Activated CD8-positive, alpha-beta memory T cell treated with anti-CD3 and anti-CD28 coated beads, Interleukin-2, amount 50 U/mL, for 1 hour (primary cell): ENCODE measurements at regions not wholly inside any gene's neighbourhood (a gene's known extent, or its start where the extent isn't known, plus 50 kb on each side); places are given as distances from the start of the nearest gene placed in this dataset.
"Not testable (repeated sequence)": the region's sequence is repeated elsewhere in the genome, so short reads cannot be mapped to it uniquely, and the experiment has no call there.

Source experiments
- DNase-seq: peaks from one replicate; pipeline ENCODE4 v3.0.0-alpha.2; 2020; ENCODE audit errors: extremely low read depth

DNA sequence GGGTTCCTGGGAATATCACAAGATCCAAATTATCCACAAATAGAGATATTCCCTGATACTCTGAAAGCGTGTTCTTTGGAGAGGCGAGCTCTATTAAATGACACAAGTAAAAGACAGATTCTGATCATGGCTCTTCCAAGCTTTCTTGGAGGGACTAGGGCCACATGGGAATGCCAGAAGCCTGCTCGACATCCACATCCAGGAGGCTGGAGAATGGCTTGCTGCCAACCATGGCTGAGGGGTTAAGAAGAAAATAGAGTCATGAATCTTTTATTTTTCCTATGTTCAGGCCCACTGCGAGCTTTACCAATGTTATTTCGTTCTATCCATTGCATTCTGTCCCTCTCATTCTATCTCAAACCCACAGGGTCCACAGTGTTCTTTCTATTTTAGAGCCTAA, 1018.0 kb upstream of the CELF2 start:
- no peak for DNase-seq

DNA sequence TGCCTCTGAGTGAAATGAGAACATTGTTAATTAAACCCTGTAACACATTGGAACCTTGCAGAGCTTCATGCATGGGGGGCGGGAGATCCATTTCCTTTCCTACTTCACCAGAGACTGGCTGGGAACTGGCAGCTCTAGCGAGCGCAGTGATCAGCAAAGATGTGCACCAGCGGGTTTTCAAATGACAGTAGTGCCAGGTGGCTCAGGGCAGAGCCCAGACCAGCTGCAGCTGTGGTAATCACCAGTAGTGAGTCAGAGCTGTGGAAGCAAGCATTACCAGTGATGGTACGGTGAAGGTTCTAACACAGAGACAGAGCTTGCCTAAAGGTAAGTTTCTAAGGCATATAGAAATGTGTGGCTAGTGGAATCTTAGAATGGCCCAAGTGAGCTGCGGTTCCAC, 1009.7 kb upstream of the CELF2 start:
- DNase-seq = no peak

GRCh38 chr10:10010397-10010796, 1007.3 kb upstream of the CELF2 start:
- no peak for DNase-seq

DNA sequence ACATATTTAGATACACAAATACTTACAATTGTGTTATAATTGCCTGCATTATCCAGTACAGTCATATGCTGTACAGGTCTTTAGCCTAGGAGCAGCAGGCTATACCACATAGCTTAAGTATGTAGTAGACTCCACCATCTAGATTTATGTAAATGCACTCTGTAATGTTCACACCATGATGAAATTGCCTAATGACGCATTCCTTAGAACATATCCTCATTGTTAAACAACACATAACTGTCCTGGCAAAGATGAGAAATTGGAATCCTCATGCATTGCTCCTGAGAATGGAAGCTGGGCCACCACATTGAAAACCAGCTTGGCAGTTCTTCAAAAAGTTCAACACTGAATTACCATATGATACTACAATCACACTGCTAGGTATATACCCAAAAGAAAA, 1002.8 kb upstream of the CELF2 start:
- no peak for DNase-seq

DNA sequence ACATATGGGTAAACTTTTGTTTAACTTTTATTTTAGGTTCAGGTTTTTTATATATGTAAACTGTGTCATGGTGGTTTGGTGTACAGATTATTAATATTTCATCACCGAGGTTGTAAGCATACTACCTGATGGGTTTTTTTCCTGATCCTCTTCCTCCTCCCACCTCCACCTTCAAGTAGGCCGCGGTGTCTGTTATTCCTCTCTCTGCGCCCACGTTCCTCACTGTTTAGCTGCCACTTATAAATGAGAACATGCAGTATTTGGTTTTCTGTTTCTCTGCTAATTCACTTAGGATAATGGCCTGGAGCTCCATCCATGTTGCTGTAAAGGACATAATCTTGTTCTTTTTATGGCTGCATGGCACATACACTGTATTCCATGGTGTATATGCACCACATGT, 1000.0 kb upstream of the CELF2 start:
- no peak for DNase-seq

- DNase-seq = no peak
Measured at GRCh38 chr10:10020945-10021344, 996.7 kb upstream of the CELF2 start.

- no peak for DNase-seq
Measured at GRCh38 chr10:10032991-10033390, 984.7 kb upstream of the CELF2 start.

- DNase-seq = no peak
Measured at GRCh38 chr10:10038348-10038747, 979.3 kb upstream of the CELF2 start.

- DNase-seq = no peak
Measured at GRCh38 chr10:10039595-10039994, 978.1 kb upstream of the CELF2 start.

- DNase-seq = no peak
Measured at GRCh38 chr10:10043083-10043482, 974.6 kb upstream of the CELF2 start.

GRCh38 chr10:10044922-10045764, 972.5 kb upstream of the CELF2 start:
- no peak for DNase-seq

DNA sequence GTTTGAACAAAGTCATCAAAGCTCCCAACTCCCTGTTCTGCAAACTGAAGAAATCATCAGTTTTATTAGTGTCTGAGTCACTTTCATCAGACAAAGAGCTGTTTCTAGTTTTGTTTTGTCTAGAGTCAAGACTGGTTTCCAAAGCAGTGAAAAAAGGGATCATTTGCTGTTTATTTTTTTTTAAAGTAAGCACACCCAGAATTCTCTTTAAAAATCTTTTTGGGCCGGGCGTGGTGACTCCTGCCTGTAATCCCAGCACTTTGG, 972.0 kb upstream of the CELF2 start:
- DNase-seq = no peak

- no peak for DNase-seq
Measured at GRCh38 chr10:10047426-10047825, 970.2 kb upstream of the CELF2 start.

- no peak for DNase-seq
Measured at GRCh38 chr10:10053051-10053450, 964.6 kb upstream of the CELF2 start.

DNA sequence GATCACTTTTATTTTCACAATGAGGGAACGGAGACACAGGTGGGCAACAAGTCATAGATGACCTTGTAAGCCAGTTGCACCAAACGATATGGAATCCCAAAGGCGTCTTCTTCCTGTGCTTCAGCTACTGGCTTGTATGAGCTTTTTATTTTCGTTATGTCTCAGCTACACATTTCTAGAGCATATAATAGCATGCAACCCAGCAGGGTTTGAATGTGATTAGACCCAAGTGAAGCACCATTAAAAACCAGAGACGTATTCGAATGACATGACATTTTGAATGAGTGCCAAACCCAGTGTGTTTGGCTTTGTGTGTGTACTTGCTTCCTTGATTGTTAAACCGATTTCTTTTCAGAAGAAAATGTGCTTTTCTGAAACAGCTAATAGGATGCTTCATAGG, 963.2 kb upstream of the CELF2 start:
- no peak for DNase-seq

- DNase-seq = no peak
Measured at GRCh38 chr10:10055656-10056442, 961.8 kb upstream of the CELF2 start.

- no peak for DNase-seq
Measured at GRCh38 chr10:10056961-10057360, 960.7 kb upstream of the CELF2 start.

- no peak for DNase-seq
Measured at GRCh38 chr10:10067644-10068043, 950.0 kb upstream of the CELF2 start.

GRCh38 chr10:10074847-10075246, 942.8 kb upstream of the CELF2 start:
- DNase-seq = not testable (repeated sequence)

DNA sequence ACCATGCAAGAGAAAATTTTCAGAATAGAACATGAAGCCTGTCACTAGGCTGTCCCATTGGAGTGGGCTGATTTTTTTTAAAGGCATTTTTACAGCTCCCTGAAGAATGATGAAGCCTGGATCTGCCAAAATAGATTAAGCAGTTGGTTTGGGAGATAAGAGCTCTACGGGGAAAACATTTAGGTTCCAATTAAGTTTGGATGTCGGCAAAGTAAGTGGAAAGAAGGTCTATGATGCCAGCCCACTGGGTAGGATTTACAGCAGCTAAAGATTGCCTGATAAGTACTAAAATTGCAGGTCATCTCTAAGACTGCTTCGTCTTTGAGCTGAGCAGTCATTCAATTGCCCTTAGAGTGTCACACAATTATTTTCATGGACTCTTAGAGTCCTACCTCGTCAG, 939.2 kb upstream of the CELF2 start:
- no peak for DNase-seq

GRCh38 chr10:10092581-10092980, 925.1 kb upstream of the CELF2 start:
- DNase-seq = no peak

GRCh38 chr10:10093021-10093420, 924.7 kb upstream of the CELF2 start:
- no peak for DNase-seq

GRCh38 chr10:10094691-10095090, 923.0 kb upstream of the CELF2 start:
- no peak for DNase-seq
